SK-N-SH (cell line): ENCODE measurements at regions not wholly inside any gene's neighbourhood (a gene's known extent, or its start where the extent isn't known, plus 50 kb on each side); places are given as distances from the start of the nearest gene placed in this dataset.

Source experiments
- CHD2 ChIP-seq: fragments of 150-350 bp; IDR thresholded peaks from 2 replicates; pipeline ENCODE4 v1.6.1; 2018; ENCODE audit warnings: low read length; ENCODE audit not compliant: partially characterized antibody
- CTCF ChIP-seq: fragments of 200-600 bp; sonication (generic); IDR thresholded peaks from 2 replicates; pipeline ENCODE4 v1.6.1; 2017; ENCODE audit warnings: antibody characterized with exemption, mild to moderate bottlenecking, moderate library complexity
- ELF1 ChIP-seq: IDR thresholded peaks from 2 replicates; pipeline ENCODE4 v1.4.0; 2012
- EZH2phosphoT487 ChIP-seq: fragments of 200-600 bp; sonication (generic); IDR thresholded peaks from 2 replicates; pipeline ENCODE4 v1.6.1; 2017; ENCODE audit warnings: low read depth, mixed run types, mild to moderate bottlenecking, antibody characterized with exemption, moderate library complexity, borderline replicate concordance
- RAD21 ChIP-seq: IDR thresholded peaks from 2 replicates; pipeline ENCODE4 v1.6.1; 2012; ENCODE audit warnings: mild to moderate bottlenecking, low read length
- SIN3A ChIP-seq: IDR thresholded peaks from 2 replicates; pipeline ENCODE4 v1.6.1; 2012; ENCODE audit warnings: low read depth, mild to moderate bottlenecking, low read length, moderate library complexity, borderline replicate concordance
- TAF1 ChIP-seq: IDR thresholded peaks from 2 replicates; pipeline ENCODE4 v1.6.1; 2012; ENCODE audit warnings: low read depth, mild to moderate bottlenecking, low read length, moderate library complexity, borderline replicate concordance
- TCF12 ChIP-seq: IDR thresholded peaks from 2 replicates; pipeline ENCODE4 v1.4.0; 2012
- YY1 ChIP-seq: IDR thresholded peaks from 2 replicates; pipeline ENCODE4 v1.4.0; 2012; ENCODE audit warnings: low read depth, mild to moderate bottlenecking
- ZBTB33 ChIP-seq: IDR thresholded peaks from 2 replicates; pipeline ENCODE4 v1.4.0; 2012; ENCODE audit warnings: low read depth, borderline replicate concordance

- TF ChIP-seq YY1, result no peak
- TF ChIP-seq RAD21, result no peak
- no peak for TF ChIP-seq ELF1
- no peak for TF ChIP-seq EZH2phosphoT487
- no peak for TF ChIP-seq CHD2
- no peak for TF ChIP-seq CTCF
- no peak for TF ChIP-seq ZBTB33
- no peak for TF ChIP-seq TAF1
- no peak for TF ChIP-seq SIN3A
- TF ChIP-seq TCF12, result no peak
Measured at GRCh38 chr6:139553916-139554315, 179.5 kb upstream of the CITED2 start.
